Activated T-helper 1 cell treated with Interleukin-2 at 50 U/mL for 16 hours (primary cell): ENCODE measurements at regions not wholly inside any gene's neighbourhood (a gene's known extent, or its start where the extent isn't known, plus 50 kb on each side); places are given as distances from the start of the nearest gene placed in this dataset.
"Not testable (repeated sequence)": the region's sequence is repeated elsewhere in the genome, so short reads cannot be mapped to it uniquely, and the experiment has no call there.

Experiments
- DNase-seq: peaks from one replicate; pipeline ENCODE4 v3.0.0-alpha.2; 2020; ENCODE audit warnings: low read depth

DNA sequence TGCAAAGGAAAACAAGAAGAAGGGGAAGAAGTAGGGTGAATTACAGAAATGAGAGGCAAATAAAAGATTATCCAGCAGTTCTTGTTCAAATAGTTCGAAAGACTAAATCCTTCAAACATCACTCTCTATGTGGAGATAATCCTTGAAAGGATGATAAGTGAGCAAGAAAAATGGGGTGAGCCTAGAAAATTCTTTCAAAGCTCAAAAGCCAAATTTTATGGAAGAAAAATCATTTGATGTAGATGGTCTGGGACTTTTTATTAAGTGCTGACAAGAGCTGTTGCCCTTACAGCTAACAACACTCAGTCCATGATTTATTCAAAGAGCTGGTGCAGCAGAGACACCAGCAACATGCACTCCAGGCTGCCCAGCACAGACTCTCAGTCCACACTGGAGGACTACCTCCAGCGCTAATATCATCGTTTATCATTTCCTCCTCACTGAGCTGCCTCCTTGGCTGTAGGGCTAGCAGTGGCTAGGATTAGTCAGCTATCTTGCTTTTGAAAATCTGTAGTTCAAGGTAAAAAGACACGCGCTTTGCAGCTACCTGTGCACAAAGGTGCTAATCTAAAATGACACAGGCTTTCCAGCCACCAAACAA lies 264.8 kb upstream of the KIF2A start:
- no peak for DNase-seq

DNA sequence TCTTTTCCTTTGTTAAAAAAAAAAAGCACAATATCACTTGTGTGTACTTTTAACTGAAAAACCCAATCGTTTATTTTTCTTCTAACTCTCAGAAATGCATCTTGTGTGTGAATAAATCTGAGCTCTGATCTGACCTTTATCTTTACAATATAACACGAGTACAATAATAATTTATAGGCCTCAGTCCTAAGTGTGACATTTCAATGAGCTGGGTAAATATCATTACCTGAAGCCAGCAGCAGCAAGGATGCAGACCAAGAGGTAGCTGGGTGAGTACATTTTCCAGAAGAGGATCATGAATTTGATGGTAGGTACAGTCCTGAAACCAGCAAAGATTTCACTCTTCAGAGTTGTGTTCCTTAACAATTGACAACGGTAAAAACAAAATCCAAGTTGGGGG lies 264.0 kb upstream of the KIF2A start:
- no peak for DNase-seq

- no peak for DNase-seq
Observed at GRCh38 chr5:62043289-62044280, 262.4 kb upstream of the KIF2A start.

DNA sequence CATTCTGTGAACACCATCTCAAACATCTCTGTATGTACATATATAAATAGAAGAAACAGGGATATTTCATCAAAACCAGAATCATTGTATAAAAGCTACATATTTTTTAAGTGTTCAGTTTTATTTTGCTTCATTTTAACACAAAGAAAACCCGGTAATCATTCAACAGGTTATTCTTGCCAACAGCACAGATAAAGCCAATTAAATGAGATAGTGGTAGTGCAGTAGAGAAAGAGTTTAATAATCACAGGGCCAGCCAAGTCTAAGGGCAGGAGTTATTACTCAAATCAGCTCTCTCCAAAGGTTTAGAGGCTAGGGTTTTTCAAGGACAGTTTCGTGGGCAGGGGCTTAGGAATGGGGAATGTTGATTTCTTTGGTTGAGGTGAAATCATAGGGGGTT lies 261.0 kb upstream of the KIF2A start:
- no peak for DNase-seq

GRCh38 chr5:62046191-62046590 lies 259.8 kb upstream of the KIF2A start:
- DNase-seq = no peak

GRCh38 chr5:62051747-62052146 lies 254.3 kb upstream of the KIF2A start:
- DNase-seq = no peak

- no peak for DNase-seq
Observed at GRCh38 chr5:62059960-62060359, 246.0 kb upstream of the KIF2A start.

DNA sequence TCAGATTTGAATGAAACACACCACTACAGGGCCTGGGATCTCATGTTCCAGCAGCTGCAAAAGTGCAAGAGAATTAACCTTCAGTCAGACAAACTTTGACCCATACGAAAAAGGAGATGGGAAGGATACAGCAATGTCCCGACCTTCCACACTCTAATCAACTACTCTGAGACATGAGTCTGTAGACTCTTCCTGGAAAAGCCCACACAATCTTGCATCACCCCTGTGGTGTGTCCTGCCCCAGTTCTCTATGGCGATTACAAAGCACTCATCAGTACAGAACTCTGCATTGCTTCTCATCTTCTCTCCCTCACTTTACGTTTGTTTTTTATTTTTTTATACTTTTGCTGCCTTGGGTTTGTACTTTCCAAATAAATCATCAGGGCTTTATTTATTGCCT lies 241.0 kb upstream of the KIF2A start:
- DNase-seq = no peak

DNA sequence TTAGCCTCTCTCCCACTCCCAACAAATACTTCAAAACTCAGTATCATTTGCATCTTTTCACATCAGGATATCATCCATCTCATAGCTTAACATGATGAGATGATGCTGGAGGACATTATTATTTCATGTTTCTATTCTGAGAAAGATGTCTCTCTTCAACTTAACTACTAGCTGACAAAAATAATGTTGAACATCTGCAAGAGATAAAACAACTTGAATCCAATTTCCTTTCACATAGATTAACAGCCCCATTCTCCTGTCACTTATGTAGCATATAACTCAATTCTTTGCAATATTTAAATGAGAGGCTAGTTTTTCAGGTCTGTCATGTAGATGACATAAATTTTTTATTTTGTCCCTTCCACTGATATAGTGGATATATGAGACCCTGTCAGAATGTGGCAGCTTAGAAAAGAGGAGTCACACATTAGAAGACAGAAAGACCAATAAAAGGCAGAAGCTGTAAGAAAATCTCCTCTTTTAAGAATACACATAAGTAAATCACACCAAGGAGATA lies 239.2 kb upstream of the KIF2A start:
- DNase-seq = no peak

- DNase-seq = no peak
Observed at GRCh38 chr5:62068554-62068953, 237.5 kb upstream of the KIF2A start.

GRCh38 chr5:62077387-62077786 lies 228.6 kb upstream of the KIF2A start:
- no peak for DNase-seq

GRCh38 chr5:62077823-62078550 lies 228.0 kb upstream of the KIF2A start:
- DNase-seq = no peak

GRCh38 chr5:62082370-62082801 lies 223.6 kb upstream of the KIF2A start:
- DNase-seq = no peak

DNA sequence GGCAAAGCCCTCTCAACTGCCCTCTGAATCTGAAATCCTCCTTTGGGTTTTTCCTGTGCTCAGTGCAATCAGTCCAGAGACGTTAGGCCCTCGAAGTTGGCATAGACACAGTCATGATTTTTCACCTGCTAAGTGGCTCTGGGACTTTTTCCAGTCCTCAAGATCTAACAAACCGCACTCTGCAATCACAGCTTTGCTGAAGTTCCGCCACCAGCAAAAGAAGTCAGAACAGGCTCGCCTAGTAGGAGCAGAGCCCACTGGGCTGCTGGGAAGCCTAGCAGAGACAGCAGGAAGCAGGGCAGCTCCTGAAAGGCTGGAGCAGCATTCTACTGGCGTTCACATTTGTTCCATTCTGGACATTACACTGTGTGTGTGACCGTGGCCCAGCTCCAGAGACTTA lies 222.8 kb upstream of the KIF2A start:
- no peak for DNase-seq

DNA sequence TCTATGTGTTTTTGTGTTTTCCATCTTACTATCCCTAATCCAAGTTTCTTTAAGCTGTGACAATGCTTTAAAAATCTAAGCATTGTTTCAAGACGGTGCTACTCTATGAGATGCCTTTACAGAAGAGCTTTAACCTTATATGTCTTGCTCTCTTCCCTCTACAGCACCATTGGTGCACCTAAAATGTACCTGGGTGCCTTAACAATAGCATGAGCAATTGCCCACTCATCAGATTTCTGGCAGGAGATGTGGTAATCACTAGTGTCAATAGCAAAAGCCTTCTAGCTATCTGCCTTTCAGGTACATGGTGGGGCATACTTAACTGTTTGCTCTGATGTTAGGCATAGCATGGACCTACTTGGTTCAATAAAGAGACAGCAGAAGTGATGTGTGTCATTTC lies 222.3 kb upstream of the KIF2A start:
- DNase-seq = no peak

GRCh38 chr5:62084391-62084790 lies 221.6 kb upstream of the KIF2A start:
- no peak for DNase-seq

DNA sequence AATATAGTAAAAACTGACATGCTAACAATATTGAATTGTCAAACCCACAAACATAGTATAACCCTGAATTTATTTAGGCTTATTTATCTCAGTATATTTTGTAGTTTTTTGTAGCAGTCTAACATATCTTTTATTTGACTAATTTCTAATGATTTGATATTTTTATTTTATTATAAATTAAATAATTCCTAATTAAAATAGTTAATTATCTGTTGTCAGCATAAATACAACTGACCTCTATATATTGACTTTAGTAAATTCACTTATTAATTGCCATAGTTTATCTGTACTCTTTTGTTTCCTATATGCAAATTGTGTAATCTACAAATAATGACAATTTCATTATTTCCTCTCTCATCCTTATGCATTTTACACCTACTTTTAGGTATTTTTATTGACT lies 215.1 kb upstream of the KIF2A start:
- DNase-seq = no peak

GRCh38 chr5:62093411-62093810 lies 212.6 kb upstream of the KIF2A start:
- DNase-seq = no peak

- DNase-seq = no peak
Observed at GRCh38 chr5:62093976-62094375, 212.0 kb upstream of the KIF2A start.

DNA sequence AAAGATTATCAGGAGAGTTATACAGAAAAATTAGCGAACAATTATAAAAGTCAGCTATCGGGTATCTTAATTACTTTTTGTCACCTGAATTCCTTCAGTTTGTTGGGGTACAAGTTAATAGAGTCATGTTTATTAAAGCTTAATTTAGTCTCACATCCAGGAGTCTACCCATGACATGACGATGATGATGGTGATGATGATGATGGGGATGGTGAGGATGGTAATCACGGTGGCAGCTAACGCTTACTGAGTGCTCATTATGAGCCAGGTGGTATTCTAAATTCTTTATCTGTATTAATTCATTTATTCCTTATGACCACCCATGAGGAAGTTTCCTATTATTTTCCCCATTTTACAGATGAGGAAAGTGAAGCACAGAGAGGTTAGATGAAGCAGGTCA lies 208.6 kb upstream of the KIF2A start:
- no peak for DNase-seq

GRCh38 chr5:62100201-62100600 lies 205.8 kb upstream of the KIF2A start:
- DNase-seq = no peak

DNA sequence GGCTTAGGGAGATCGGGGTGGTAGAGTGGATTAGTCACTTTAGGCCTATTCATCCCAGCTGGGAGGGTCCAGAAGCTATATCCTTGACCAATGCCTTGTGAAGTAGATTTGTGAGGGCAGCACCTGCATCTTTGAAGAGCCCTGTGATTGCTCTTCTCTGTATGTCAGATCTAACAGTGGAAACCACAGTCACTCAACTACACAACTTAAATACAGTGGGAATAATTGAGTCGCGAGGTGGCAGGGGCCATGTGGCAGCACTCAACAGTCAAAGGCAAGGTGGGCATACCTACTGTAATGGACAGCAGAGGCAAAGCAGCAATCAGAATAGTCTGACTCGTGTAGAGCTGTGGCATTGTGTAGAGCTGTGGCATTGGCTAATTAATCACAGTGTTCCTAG lies 202.1 kb upstream of the KIF2A start:
- not testable (repeated sequence) for DNase-seq

DNA sequence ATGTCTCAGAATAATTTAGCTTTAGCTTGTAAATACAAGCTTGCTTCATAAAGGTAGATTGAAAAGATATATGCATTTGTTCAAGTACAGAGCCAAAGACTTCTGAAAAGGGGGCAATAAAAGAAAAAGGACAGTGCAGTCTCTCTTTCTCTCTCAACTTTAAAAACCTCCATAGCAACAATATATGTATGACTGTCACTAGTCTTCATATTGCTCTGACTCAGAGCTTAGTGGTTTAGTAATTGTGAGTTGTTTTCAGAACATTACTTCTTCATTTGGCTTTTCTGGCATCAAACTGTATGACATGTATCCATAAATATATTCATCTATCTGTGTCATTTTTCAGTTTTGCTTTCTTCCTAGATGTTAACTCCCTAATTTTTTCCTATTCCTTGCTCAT lies 194.6 kb upstream of the KIF2A start:
- DNase-seq = no peak
